NK-92 treated with Interleukin-12 subunit alpha and Interleukin-12 subunit beta, amount 100 ng/mL, for 24 hours (cell line): ENCODE measurements at regions not wholly inside any gene's neighbourhood (a gene's known extent, or its start where the extent isn't known, plus 50 kb on each side); places are given as distances from the start of the nearest gene placed in this dataset.

ENCODE experiments used
- DNase-seq: peaks from one replicate; lab custom pipeline; 2025; lab: John Stamatoyannopoulos, UW

DNA sequence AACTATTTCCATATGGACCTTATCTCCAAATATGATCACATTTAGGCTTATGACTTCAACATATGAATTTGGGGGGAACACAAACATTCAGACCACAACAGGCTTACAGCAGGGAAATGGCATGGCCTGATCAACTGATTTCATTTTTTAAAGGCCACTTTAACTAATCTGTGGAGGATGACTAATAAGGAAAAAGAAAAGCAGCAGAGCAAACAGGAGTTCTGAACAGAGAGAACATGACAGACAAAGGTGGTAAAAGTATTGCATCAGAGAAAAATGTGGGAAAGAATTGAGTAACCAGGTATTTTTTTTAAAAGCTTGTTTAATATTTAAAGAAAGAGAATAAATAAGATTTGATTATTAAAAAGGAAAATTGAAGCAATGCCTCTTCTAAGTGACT is 366.1 kb upstream of the TMPO start:
- no peak for DNase-seq

DNA sequence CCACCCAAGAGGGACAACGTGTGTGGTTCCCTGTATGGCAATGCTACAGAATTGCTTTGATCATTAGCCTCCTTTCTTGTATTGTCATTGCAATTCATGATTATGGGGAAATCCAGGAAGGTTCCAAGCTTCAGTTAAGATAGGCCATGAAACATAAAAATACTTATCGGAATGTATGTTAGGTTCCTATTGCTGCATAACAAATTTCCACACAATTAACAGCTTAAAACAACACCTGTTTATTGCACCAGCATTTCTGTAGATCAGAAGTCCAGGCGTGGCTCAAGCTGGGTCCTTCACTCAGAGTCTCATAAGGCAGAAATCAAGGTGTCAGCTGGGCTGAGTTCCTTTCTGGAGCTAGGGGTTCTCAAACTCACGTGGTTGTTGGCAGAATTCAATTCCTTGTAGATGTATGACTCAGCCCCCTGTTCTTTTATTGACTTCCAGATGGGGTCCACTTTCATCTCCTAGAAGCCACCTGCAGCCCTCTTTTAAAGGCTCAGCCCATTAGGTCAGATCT is 365.6 kb upstream of the TMPO start:
- DNase-seq, result no peak

DNA sequence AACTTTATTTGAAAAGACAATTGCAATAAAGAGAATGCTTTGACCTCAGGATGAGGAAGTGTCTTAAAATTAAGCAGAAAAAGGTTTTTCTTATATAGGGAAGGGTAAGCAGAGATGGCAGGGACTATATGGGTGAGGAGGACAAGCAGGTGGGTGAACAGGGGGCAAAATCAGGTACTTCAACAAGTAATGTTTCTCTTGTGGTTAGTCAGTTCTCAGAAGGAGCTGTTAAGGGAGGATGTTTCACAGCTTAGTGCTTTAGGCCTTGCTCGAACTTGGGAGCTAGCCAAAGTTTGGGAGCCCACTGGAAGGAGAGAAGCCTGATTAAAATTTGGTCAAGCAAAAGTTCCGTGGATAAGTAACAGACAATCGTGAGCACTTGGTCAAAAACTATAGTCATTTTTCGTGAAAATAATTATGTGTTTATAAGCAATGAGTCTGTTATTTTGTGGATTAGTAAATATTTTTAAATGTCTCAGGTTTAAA is 364.2 kb upstream of the TMPO start:
- DNase-seq, result no peak

DNA sequence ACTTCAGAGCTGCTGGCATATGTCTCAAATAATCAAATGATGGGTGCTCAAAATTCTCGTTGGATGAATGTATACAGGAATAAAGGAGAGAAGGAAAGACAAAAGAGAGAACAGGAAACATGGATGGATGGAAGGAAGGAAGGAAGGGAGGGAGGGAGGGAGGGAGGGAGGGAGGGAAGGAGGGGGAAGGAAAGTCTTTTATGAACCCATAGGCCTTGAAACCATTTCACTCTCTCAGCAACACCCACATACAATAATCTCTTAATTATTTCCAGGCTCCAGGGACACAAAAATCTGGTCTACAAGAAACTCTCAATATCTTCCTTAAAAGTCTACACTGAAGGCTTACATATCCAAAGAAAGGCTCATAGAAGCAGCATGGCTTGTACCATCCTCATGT is 363.4 kb upstream of the TMPO start:
- no peak for DNase-seq

DNA sequence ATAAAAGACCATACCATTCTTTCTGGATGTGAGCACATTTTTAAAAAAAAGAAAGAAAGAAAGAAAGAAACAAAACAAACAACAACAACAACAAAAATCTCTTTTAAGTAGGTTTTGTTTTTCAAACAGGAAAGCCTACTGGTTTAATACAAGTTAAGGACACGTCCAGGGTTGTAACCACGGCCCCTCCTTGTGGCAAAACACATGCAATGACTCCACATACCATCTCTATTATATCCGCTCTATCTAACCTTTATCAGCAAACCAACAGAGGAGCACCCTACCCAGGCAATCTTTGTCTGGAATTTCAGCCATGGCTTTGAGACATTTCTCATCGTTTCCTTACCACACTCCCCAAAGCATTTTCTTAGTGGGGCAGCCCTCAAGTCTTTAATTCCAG is 360.5 kb upstream of the TMPO start:
- DNase-seq, result no peak

DNA sequence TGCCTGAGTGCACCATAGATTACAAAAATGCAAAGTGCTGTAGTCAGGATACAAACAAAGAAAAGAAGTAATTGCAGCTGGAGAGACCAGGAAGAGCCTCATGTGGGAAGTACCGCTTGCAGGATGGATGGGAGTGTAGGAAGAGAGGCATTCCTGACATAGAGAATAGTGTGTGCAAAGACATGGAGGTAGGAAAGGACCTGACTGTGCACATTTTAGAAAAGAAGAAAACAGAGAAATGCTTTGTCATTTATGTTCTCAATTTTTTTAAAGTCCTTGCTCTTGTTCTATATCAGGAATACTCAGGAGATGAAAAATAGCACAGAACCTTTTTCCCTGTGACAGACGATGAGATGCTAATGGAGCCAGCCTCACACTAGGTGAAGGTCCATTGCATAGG is 358.7 kb upstream of the TMPO start:
- no peak for DNase-seq

DNA sequence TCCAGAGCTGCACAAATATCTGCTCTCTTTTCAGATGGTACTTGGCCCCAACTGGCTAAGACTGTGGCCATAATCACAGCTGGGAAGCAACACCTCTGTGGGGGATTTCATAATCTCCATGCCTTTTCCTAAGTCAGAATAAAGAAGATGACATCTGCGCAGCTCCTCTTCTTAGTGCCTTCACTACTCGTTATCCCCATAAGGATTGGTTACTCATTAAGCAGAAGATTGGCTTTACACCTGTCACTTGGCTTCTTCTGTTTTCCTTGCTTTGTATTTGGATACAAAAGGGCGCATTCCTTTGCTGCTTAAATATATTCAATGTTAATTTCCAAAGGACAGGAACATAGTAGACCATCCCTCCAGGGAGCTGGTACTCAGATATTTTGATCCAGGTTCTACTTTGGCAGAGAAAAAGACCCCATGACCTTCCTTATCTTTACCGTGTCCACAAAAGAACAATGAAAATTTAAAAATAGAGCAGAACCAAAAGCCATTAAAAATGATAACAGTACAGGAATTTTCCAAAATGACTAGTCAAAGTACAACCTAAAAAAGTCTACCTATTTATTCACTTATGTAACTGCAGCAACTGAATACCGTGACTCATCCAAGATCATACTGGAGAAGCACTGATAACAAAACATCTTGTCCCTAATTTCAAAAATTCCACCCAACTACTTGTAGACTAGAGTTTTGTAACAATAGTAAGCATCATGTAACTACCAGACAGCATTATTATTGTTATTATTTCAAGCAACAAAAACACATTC is 352.3 kb upstream of the TMPO start:
- DNase-seq, result no peak

DNA sequence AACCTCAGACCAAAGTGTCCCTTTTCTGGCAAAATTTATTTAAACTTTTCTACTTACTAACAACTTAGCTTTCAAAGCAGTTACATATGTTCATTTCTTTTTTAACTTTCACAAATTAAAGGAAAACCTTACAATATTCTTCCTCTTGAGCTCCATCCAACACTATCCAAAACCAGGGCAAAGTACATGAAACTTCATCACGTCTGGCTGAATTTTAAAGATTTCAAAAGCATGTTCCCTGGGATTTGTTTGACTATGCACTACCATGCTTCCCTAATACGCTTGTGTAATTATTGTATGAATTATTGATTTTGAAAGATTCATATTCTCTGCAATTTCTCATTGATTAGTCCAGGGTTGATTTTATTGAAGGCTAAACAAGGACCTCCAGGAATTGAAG is 343.1 kb upstream of the TMPO start:
- DNase-seq, result no peak

DNA sequence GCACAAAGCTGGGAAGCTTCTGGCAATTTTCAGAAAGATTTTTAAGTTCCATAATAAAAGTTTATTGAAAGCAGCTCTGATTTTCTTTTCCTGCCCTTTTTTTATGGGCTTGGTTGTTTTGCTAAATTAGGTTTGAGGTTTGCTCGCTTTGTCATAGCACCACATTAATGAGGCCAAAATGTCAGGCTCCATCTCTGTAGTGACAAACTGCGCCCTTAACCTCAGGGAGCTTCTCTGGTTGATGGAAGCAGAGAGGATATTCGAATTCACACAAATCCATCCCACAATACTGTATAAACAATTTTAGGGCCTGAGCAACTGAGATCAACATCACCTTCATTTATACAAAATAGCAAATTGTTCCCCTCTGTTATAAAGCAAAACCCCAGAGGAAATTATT is 342.6 kb upstream of the TMPO start:
- no peak for DNase-seq

DNA sequence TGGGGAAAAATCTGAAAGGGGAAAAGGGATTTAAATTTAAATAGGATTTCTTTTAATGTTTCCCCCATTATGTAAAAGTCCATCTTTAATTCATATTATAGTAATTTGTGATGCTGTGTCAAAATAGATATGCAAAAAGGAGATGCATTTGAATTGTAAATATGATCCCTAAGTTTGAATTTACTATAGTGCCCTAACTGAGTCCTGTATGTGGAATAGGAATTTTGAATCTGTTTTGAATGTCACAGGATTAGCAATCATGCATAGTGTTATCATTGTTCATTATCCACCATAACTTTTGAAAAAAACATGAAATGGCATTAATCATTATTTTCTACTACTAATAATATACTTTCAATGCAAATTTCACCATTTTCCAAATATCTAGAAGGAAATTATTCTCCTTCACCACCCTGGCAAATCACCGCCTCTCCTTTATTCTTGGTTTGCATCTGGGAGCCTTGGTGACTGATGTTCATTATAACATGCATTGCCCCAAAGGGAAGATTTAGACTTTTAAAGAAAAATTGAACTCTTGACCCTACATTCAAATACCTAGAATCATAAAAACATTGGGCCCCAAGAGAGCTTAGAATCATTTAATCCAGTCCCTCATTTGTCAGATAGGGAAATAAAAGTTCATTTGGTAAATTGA is 341.5 kb upstream of the TMPO start:
- no peak for DNase-seq

DNA sequence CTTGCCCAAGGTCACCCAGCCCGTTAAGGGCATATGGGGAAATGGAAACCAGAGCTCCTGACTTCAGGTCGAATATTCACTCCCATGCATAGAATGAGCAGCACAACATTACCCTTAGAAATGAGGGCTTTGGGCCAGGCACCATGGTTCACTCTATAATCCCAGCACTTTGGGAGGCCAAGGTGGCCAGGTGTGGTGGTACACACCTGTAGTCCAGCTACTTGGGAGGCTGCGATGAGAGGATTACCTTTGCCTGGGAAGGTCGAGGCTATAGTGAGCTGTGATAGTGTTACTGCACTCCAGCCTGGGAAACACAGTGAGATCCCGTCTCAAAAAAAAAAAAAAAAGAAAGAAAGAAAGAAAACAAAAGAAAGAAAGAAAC is 341.0 kb upstream of the TMPO start:
- no peak for DNase-seq

DNA sequence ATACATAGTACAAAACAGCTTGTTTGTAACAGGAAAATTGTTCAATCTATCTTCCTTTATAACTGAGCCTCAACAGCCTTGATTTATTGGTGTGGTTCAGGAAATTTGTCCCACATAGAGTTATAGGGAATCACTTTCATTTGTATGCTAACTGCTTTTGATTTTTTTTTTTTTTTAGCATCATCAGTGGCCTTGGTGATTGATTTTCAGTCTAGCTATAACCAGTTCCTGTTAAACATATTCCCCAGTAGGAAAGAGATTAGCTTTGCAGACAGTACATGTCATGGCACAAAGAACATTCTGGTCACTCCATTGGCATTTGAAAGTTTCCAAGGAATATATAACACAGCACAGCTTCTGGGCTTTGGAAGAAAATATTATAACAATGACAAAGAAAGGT is 337.3 kb upstream of the TMPO start:
- no peak for DNase-seq

DNA sequence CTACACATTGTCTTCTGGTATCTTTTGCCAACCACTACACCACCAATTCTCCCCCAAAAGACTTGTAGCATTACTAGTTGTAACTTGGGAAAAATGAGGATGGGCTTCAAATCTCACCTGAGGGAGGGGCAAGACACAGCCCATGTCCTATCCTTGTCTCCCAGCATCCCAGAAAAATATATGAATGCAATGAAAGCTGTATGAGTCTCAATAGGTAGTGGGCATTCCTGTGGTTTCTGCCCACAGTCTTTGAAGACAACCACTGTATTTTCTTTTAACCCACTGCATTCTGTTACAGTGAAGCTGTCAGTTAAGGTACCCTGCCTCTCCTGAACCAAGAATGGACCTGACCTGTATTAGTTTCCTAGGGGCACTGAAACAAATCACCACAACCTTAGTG is 336.2 kb upstream of the TMPO start:
- DNase-seq, result no peak

DNA sequence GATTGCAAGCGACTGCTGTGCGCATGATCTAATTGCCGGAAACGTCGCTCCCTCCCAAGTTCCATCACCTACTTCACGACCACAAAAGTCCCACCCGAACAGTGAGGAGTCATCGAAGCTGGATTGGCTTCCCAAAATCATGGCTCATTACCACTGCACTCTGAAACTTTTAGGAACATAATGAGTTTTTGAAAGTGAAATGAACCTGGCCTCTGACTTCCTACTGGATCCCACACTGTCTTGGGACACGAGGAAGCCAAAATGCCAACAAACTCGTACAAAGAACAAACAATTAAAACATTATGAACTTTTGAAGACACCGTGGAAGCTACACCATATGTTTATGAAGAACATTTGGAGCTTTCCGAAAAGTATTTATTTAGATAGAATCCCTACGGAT is 334.8 kb upstream of the TMPO start:
- DNase-seq, result no peak

DNA sequence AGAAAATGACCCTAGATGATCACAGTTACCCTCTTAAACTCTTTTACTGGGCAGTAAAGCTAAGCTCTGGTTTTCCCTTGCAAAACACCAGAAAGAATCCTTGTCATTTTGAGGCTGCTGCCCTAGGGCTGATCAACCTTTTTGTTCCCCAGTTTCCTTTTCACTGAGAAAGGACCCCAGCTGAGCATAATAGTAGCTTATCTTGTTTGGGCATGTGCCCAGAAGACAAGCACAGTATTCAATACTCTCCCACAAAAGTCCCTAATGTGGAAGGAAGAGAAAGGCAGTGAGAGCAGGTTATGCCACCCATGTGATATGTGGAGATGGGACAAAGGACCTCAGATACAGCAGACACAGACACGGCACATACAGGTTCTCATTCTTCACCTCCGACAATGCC is 332.6 kb upstream of the TMPO start:
- DNase-seq, result no peak

DNA sequence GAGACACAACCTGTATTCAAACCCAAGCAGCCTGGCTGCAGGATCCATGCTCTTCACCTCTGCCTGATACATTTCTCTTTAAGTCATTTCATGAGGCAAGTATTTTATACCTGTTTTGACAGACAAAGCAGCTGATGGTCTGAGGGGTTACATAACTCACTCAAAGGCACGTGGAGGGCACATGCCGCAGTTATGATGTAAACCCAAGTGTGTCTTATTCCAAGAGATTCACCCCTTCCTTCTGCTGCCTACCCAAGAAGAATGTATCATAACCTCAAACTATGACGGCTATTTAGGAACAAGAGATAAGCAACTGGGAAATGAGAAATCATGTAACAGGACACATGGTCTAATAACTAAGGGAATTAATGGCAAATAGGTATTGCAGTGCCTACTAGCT is 329.8 kb upstream of the TMPO start:
- no peak for DNase-seq

DNA sequence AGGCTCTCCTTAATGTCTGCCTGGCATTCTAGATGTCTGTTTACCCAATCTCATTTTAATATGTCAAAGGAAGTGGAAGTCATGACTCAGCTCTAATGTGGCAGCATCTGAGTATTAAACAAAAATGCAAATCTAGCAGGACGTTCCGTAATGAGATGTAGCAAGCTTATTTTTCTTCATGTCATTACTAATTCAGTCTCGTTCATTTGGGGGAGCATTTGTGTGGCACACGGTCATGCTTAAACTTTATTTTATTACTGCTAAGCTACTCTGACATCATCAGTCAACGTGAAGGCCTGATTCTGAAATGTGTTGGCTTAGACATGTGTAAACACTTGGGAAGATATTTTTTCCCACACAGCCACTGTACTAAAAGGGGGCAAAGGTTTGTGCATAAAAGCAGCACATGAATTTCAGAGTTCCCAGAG is 326.7 kb upstream of the TMPO start:
- DNase-seq, result no peak

DNA sequence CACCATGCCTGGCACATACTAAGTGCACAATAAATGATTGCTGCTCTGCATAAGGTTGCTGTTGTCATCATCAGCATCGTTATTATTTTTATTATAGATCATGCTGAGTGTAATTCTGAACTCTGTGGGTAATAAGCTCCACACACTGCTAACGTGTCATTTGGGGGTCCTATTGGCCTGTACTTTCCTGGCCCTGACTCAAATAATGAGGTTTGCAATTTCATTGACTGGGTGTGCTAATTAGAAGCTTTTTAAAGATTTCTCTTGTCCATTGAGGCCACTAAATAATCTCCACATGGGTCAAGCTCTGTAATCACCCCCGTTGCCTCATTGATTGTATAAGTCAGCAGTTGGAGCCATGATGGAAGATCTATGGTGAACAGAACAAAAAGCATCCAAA is 320.8 kb upstream of the TMPO start:
- DNase-seq, result no peak

DNA sequence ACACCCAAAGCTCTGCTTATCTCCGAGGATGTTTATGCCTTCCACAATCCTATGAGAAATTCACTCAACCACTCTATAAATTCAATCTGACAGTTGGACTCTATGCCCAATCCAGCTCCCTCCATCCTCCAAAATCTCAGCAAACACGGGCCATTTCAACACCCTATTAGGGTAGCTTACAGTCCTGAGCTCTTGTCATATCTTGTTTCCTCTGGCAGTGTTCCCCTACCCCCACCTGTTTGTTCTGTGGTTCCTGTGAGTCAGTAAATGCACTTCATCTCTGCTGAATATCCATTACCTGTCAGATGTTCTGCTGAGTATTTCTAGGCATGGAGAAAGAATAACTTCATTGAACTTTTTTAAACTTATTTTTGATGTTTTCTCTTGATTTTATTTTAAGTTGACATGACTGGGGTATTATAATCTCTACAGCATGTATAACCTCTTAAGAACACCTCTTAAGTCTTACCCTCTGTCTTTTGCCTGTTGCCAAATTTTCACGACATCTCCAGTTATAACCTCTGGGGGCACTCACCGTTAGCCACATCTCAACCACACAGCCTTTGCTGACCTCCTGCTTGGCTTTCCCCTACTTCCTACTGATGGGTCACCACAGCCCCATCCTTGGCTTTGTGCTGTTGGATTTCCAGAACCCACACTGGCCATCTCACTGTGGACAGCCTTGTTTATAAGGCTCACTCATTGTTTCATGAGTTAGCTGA is 317.0 kb upstream of the TMPO start:
- no peak for DNase-seq

DNA sequence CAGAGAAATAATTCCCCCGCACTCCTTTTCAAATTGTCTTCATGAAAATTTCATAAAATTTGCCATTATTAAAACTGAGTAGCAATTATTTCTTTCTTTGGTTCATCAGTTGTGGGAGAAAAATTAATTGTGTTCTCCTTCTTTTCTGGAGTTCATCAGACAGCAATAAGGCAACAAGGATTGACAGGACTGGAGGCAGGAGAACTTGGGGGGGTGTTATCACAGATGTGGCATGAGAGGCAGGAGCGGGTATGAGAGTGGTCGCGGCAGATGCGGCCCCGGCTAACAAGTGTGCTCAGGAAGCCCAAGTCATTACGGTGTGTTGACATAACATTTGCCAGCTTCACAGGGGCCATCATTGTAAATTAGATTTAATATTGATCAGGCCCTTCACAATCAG is 306.6 kb upstream of the TMPO start:
- DNase-seq, result no peak

DNA sequence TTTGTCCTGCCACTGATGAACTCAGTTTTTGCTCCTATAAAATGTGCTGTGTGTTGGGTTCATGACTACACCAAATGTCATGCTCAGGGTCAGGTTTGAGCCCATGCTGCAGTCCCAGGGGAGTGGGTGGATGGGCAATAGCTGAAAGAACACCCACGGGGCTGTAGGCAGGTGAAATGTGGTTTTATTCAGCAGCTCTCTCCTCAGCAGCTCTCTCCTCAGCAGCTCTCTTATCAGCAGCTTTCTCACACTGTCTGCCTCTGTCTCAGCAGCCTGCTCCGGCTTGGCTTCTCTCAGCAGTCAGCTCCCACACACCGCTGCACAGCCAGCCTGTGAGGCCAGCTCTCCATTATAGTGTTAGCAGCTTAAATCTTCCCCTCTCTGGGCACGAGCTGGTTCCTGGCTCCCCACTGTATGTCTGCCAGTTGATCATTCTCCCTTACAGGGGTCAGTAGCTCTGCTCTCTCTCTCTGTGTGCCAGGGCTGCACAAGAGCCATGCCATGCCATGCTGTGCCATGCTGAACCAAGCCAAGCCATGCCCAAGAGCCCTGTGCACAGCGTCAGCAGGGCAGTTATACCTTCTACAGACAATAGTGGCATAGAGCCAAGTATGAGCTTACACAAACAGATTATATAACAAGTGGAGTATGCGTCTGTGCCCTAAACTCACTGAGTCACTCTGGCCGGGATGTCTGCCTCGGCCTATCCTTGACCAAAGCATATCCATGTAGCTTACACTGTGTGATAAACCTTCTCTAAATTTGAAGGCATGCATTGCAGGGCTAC is 303.3 kb upstream of the TMPO start:
- DNase-seq, result no peak

DNA sequence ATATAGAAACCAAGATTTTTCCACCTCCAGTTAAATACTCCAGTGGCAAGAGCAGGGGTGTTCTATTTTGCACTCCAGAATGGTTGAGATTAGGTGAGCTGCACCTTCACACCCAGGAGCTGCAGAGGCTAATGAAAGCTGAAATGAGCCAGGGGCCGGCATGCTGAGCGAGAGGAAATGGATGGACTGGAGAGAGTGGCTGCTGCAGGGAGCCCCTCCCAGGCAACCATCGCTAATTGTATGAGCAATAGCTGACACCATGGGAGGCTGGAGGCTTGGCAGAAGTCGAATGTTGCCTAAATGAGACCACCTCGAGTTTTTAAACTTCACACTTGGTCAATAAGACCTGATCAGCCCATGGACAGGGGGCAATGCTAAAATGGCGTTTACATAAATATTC is 301.8 kb upstream of the TMPO start:
- DNase-seq, result no peak
